Suprapubic skin (tissue), 4 donors: ENCODE measurements at regions not wholly inside any gene's neighbourhood (a gene's known extent, or its start where the extent isn't known, plus 50 kb on each side); places are given as distances from the start of the nearest gene placed in this dataset.
"Not testable (repeated sequence)": the region's sequence is repeated elsewhere in the genome, so short reads cannot be mapped to it uniquely, and the experiment has no call there.

Source experiments
- DNase-seq, 2 donors: peaks; one replicate each; pipeline ENCODE4 v3.0.0-alpha.2; 2019; ENCODE audit warnings: low spot score in 2 of 2
- H3K27ac ChIP-seq: fragments of 200-600 bp; sonication (generic); one replicate; pipeline ENCODE4 v1.5.1; 2019
- H3K27me3 ChIP-seq: fragments of 200-600 bp; sonication (generic); one replicate; pipeline ENCODE4 v1.5.1; 2019
- H3K36me3 ChIP-seq: fragments of 200-600 bp; sonication (generic); one replicate; pipeline ENCODE4 v1.5.1; 2019
- H3K4me1 ChIP-seq: fragments of 200-600 bp; sonication (generic); one replicate; pipeline ENCODE4 v1.5.1; 2019
- H3K4me3 ChIP-seq: fragments of 200-600 bp; sonication (generic); one replicate; pipeline ENCODE4 v1.5.1; 2019; ENCODE audit warnings: mild to moderate bottlenecking
- H3K9me3 ChIP-seq: fragments of 200-600 bp; sonication (generic); one replicate; pipeline ENCODE4 v1.5.1; 2019
- CTCF ChIP-seq, 2 donors: fragments of 200-600 bp in 1 of 2; fragments of 450-650 bp in 1 of 2; sonication (generic) in 1 of 2; IDR thresholded peaks; one replicate each; pipeline ENCODE4 v1.5.1; 2016 to 2019; ENCODE audit warnings: antibody characterized with exemption in 2 of 2, mild to moderate bottlenecking in 1 of 2, moderate library complexity in 1 of 2
- EP300 ChIP-seq: sonication (generic); formaldehyde crosslinking; IDR thresholded peaks from one replicate; pipeline ENCODE4 v1.6.1; 2017; ENCODE audit warnings: antibody characterized with exemption
- POLR2A ChIP-seq, 2 donors: fragments of 450-650 bp; IDR thresholded peaks; one replicate each; pipeline ENCODE4 v1.6.1; 2017; ENCODE audit warnings: antibody characterized with exemption in 2 of 2, mild to moderate bottlenecking in 2 of 2, moderate library complexity in 2 of 2
- POLR2AphosphoS5 ChIP-seq, 3 donors: sonication (generic); formaldehyde crosslinking; IDR thresholded peaks; one replicate each; pipeline ENCODE4 v1.6.1; 2017; ENCODE audit warnings: antibody characterized with exemption in 3 of 3
- WGBS: methylation state at CpG from one replicate; pipeline ENCODE4 v1.1.5; 2018; 5-methylcytosine and 5-hydroxymethylcytosine counted together

- DNase-seq, result no peak
- Histone ChIP-seq H3K9me3 (no peaks in the 10 kb centered on the region), H3K4me1 (peaks cover 14% of the 10 kb centered on the region), H3K27me3 (no peaks in the 10 kb centered on the region), H3K27ac (peak overlapping the region; percentile 2), H3K36me3 (no peaks in the 10 kb centered on the region), H3K4me3 (no peak overlapping the region)
- WGBS, result 56% methylated on average over 2 of the region's 2 CpGs
- TF ChIP-seq POLR2AphosphoS5 (IDR thresholded peaks at IDR 0.05) (no peak), EP300 (no peak), POLR2A (IDR thresholded peaks at IDR 0.05) (no peak), CTCF (IDR thresholded peaks at IDR 0.05) (no peak)
These were observed 266.2 kb downstream of the C12orf75 start for GRCh38 chr12:105596731-105597130.

- Histone ChIP-seq H3K4me1 (peaks cover 14% of the 10 kb centered on the region), H3K9me3 (no peaks in the 10 kb centered on the region), H3K36me3 (no peaks in the 10 kb centered on the region), H3K4me3 (no peak overlapping the region), H3K27ac (no peak overlapping the region), H3K27me3 (no peaks in the 10 kb centered on the region)
- DNase-seq, result no peak
- TF ChIP-seq CTCF (IDR thresholded peaks at IDR 0.05) (no peak), POLR2A (IDR thresholded peaks at IDR 0.05) (no peak), EP300 (no peak), POLR2AphosphoS5 (IDR thresholded peaks at IDR 0.05) (no peak)
- WGBS, result 93% methylated on average over 4 of the region's 4 CpGs
These were observed 267.5 kb downstream of the C12orf75 start for GRCh38 chr12:105598031-105598430.

DNA sequence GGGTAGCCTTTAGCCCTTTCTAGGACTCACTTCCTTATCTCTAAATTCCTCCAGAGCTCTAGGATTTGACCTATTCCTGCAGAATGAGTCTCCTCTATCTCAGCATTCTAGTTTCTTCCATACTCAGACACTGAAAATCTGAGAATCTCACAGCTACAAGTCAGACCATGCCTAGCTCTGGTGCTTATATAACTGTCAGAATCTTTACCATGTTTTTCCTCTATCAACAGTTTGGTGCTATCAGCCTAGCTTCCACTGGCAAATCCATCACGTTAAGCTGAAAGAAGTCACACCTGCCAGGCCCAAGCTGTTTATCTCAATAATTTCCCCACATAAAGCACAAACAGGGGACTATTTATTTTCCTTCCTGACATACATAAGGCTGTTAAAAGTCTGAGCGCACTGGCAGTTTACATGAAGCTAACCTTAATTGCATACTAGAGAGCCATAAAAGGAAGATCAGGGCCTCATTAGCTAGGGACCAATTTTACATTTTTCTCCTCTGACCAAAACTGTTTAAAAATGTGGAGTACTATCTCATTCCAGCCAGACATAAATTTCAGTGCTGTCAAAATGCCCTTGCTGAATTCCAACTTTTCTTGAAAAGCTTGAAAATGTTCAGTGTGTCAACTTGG is 270.5 kb downstream of the C12orf75 start:
- TF ChIP-seq POLR2A (IDR thresholded peaks at IDR 0.05) (no peak), EP300 (no peak), POLR2AphosphoS5 (IDR thresholded peaks at IDR 0.05) (no peak), CTCF (IDR thresholded peaks at IDR 0.05) (no peak)
- 54% methylated on average over 2 of the region's 2 CpGs for WGBS
- no peak overlapping the region for H3K27ac ChIP-seq
- peaks cover 7% of the 10 kb centered on the region for H3K4me1 ChIP-seq
- no peaks in the 10 kb centered on the region for H3K27me3 ChIP-seq
- H3K36me3 ChIP-seq, result no peaks in the 10 kb centered on the region
- DNase-seq, result no peak
- no peaks in the 10 kb centered on the region for H3K9me3 ChIP-seq
- no peak overlapping the region for H3K4me3 ChIP-seq

DNA sequence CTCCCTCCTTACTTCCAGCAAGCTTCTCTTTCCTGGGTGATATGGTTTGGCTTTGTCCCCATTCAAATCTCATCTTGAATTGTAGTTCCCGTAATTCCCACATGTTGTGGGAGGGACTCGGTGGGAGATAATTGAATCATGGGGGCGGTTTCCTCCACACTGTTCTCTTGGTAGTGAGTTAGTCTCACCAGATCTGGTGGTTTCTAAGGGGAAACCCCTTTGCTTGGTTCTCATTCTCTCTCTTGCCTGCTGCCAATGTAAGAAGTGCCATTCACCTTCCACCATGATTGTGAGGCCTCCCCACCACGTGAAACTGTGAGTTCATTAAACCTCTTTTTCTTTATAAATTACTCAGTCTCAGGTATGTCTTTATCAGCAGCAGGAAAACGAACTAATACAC is 271.8 kb downstream of the C12orf75 start:
- not testable (repeated sequence) for H3K9me3 ChIP-seq, DNase-seq, H3K27me3 ChIP-seq, H3K36me3 ChIP-seq, H3K4me1 ChIP-seq, H3K4me3 ChIP-seq, H3K27ac ChIP-seq
- WGBS, result 79% methylated on average over 5 of the region's 5 CpGs

GRCh38 chr12:105604281-105604680 is 273.8 kb downstream of the C12orf75 start:
- H3K9me3 ChIP-seq, H3K4me1 ChIP-seq, H3K4me3 ChIP-seq, DNase-seq, H3K27ac ChIP-seq, H3K27me3 ChIP-seq, H3K36me3 ChIP-seq: not testable (repeated sequence)
- WGBS, result 94% methylated on average over 3 of the region's 3 CpGs

DNA sequence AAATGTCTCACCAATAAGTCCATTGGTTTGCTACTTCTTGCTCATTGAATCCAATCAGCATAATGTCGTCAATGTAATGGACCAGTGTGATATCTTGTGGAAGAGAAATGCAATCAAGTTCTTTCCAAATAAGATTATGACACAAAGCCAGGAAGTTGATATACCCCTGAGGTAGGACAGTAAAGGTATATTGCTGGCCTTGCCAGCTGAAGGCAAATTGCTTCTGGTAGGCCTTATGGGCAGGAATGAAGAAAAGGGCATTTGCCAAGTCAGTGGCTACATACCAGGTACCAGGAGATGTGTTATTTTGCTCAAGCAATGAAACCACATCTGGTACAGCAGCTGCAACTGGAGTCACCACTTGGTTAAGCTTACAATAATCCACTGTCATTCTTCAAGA is 276.1 kb downstream of the C12orf75 start:
- H3K36me3 ChIP-seq, H3K27ac ChIP-seq, H3K4me1 ChIP-seq, DNase-seq, H3K9me3 ChIP-seq, H3K4me3 ChIP-seq, H3K27me3 ChIP-seq: not testable (repeated sequence)
- 96% methylated on average over 1 of the region's 1 CpG for WGBS

DNA sequence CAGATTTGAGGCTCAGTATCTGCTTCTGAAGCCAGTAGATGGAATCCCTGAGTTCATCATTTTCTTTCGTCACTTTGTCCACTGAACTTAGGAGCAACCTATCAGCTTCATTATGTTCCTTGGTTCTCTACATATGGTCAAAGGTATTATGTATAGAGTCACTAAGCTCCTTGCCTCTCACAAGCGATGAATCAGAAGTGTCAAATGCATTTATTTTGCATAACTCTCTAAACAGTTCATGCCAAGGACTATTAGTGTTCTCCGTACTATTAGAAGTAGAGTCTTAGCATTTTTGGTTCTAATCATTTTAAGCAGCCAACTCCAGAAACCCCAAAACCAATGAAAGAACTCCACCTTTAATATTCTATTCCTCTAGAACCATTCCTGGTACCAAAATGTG is 278.5 kb downstream of the C12orf75 start:
- not testable (repeated sequence) for H3K27ac ChIP-seq, H3K9me3 ChIP-seq, DNase-seq, H3K36me3 ChIP-seq, H3K4me3 ChIP-seq, H3K4me1 ChIP-seq, H3K27me3 ChIP-seq
- 97% methylated on average over 3 of the region's 3 CpGs for WGBS
